B cell (primary cell): ENCODE measurements at regions not wholly inside any gene's neighbourhood (a gene's known extent, or its start where the extent isn't known, plus 50 kb on each side); places are given as distances from the start of the nearest gene placed in this dataset.

Experiments used
- EZH2 ChIP-seq: IDR thresholded peaks from 2 replicates; pipeline ENCODE4 v1.6.1; 2012; ENCODE audit warnings: borderline replicate concordance, low read depth, mild to moderate bottlenecking, moderate library complexity, low read length; ENCODE audit not compliant: insufficient read depth, poor library complexity, severe bottlenecking
- TF ChIP-seq, protein P1 (sequence below): fragments of 200-600 bp; IDR thresholded peaks from one replicate; pipeline ENCODE4 v1.8.0; 2022; ENCODE audit warnings: antibody characterized with exemption, mild to moderate bottlenecking

- TF ChIP-seq EZH2 = no peak
- TF ChIP-seq, protein P1, sequence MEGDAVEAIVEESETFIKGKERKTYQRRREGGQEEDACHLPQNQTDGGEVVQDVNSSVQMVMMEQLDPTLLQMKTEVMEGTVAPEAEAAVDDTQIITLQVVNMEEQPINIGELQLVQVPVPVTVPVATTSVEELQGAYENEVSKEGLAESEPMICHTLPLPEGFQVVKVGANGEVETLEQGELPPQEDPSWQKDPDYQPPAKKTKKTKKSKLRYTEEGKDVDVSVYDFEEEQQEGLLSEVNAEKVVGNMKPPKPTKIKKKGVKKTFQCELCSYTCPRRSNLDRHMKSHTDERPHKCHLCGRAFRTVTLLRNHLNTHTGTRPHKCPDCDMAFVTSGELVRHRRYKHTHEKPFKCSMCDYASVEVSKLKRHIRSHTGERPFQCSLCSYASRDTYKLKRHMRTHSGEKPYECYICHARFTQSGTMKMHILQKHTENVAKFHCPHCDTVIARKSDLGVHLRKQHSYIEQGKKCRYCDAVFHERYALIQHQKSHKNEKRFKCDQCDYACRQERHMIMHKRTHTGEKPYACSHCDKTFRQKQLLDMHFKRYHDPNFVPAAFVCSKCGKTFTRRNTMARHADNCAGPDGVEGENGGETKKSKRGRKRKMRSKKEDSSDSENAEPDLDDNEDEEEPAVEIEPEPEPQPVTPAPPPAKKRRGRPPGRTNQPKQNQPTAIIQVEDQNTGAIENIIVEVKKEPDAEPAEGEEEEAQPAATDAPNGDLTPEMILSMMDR = no peak
These were observed 84.6 kb upstream of the ZNF322 start for GRCh38 chr6:26743941-26744699.
